ENCODE measurements at regions not wholly inside any gene's neighbourhood (a gene's known extent, or its start where the extent isn't known, plus 50 kb on each side); places are given as distances from the start of the nearest gene placed in this dataset.

DNA sequence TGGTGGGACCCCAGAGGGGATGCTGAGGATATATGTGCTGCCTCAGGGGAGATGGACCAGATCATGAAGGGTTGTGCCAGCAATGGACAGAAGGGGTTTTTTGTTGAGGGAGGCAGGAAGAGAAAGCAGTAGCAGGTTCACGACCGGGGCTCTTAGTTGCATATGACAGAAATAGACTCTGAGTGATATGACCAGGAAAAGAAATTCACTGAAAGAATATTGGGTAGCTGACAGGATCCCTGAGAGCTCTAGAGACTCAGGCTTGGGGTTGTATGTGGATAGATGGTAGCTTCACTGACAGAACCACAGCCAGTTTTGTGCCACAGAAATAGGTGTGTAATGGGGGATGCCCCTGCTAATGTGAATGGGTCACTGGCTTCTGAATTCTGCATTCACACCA, 241.6 kb downstream of the ZNF621 start:
- TF ChIP-seq EZH2 (IDR thresholded peaks at IDR 0.05; ENCODE audit: borderline replicate concordance, low read depth, low read length, severe bottlenecking), result no peak
- TF ChIP-seq, protein P1, sequence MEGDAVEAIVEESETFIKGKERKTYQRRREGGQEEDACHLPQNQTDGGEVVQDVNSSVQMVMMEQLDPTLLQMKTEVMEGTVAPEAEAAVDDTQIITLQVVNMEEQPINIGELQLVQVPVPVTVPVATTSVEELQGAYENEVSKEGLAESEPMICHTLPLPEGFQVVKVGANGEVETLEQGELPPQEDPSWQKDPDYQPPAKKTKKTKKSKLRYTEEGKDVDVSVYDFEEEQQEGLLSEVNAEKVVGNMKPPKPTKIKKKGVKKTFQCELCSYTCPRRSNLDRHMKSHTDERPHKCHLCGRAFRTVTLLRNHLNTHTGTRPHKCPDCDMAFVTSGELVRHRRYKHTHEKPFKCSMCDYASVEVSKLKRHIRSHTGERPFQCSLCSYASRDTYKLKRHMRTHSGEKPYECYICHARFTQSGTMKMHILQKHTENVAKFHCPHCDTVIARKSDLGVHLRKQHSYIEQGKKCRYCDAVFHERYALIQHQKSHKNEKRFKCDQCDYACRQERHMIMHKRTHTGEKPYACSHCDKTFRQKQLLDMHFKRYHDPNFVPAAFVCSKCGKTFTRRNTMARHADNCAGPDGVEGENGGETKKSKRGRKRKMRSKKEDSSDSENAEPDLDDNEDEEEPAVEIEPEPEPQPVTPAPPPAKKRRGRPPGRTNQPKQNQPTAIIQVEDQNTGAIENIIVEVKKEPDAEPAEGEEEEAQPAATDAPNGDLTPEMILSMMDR (IDR thresholded peaks at IDR 0.05; ENCODE audit: borderline replicate concordance, extremely low read depth, low read length, poor library complexity, severe bottlenecking), result no peak

Data from DND-41 (cell line).